Neural cell (in vitro differentiated cells): ENCODE measurements at regions not wholly inside any gene's neighbourhood (a gene's known extent, or its start where the extent isn't known, plus 50 kb on each side); places are given as distances from the start of the nearest gene placed in this dataset.

Source experiments
- H2AFZ ChIP-seq: fragments of 200-600, 300-800 bp; sonication (generic), shearing (Covaris generic); 2 replicates; pipeline ENCODE4 v1.6.0; 2014; ENCODE audit warnings: low read depth, mild to moderate bottlenecking, antibody characterized with exemption, low read length, moderate library complexity
- H3F3A ChIP-seq: fragments of 200-600 bp; shearing (Covaris generic); 2 replicates; pipeline ENCODE4 v1.6.1; 2016; ENCODE audit warnings: mild to moderate bottlenecking, moderate library complexity, mixed read lengths, antibody characterized with exemption, low read length; ENCODE audit not compliant: insufficient read depth, poor library complexity, severe bottlenecking
- H3K27ac ChIP-seq: fragments of 200-600, 300-800 bp; sonication (generic), shearing (Covaris generic); 2 replicates; pipeline ENCODE4 v1.5.1; 2014; ENCODE audit warnings: mild to moderate bottlenecking, low read length, moderate library complexity
- H3K27me3 ChIP-seq: fragments of 300-800, 200-600 bp; sonication (generic), shearing (Covaris generic); 2 replicates; pipeline ENCODE4 v1.6.0; 2014; ENCODE audit warnings: mild to moderate bottlenecking, low read depth, low read length, moderate library complexity; ENCODE audit not compliant: insufficient read depth
- H3K36me3 ChIP-seq: fragments of 300-800, 200-600 bp; sonication (generic), shearing (Covaris generic); 2 replicates; pipeline ENCODE4 v1.5.1; 2014; ENCODE audit warnings: mild to moderate bottlenecking, antibody characterized with exemption, low read length, moderate library complexity; ENCODE audit not compliant: insufficient read depth
- H3K4me2 ChIP-seq: fragments of 300-800, 200-600 bp; sonication (generic), shearing (Covaris generic); 2 replicates; pipeline ENCODE4 v1.6.0; 2014; ENCODE audit warnings: mild to moderate bottlenecking, low read length
- H3K4me3 ChIP-seq: fragments of 300-800, 200-600 bp; sonication (generic), shearing (Covaris generic); 2 replicates; pipeline ENCODE4 v1.5.1; 2014; ENCODE audit warnings: mild to moderate bottlenecking, low read length, moderate library complexity
- H3K79me2 ChIP-seq: fragments of 200-600 bp; shearing (Covaris generic); replicated peaks from 2 replicates; pipeline ENCODE4 v1.6.0; 2014; ENCODE audit warnings: mild to moderate bottlenecking, low read length, moderate library complexity; ENCODE audit not compliant: insufficient read depth
- H3K9ac ChIP-seq: fragments of 300-800, 200-600 bp; sonication (generic), shearing (Covaris generic); 2 replicates; pipeline ENCODE4 v1.6.1; 2016; ENCODE audit warnings: mild to moderate bottlenecking, low read length, mixed read lengths
- H3K9me2 ChIP-seq: fragments of 200-600 bp; shearing (Covaris generic); 2 replicates; pipeline ENCODE4 v1.6.1; 2016; ENCODE audit warnings: mild to moderate bottlenecking, low read length, mixed read lengths; ENCODE audit not compliant: insufficient read depth
- H3K9me3 ChIP-seq: fragments of 200-600, 300-800 bp; sonication (generic), shearing (Covaris generic); 2 replicates; pipeline ENCODE4 v1.6.1; 2016; ENCODE audit warnings: mild to moderate bottlenecking, mixed run types, low read length, moderate library complexity, mixed read lengths
- H4K20me1 ChIP-seq: fragments of 200-600 bp; shearing (Covaris generic); 2 replicates; pipeline ENCODE4 v1.6.1; 2016; ENCODE audit warnings: mild to moderate bottlenecking, mixed run types; ENCODE audit not compliant: insufficient read depth
- EP300 ChIP-seq: fragments of 450-650 bp; conservative IDR thresholded peaks from 2 replicates; pipeline ENCODE4 v1.6.1; 2014; ENCODE audit warnings: antibody characterized with exemption, mild to moderate bottlenecking, moderate library complexity; ENCODE audit not compliant: poor library complexity, severe bottlenecking
- EZH2 ChIP-seq: fragments of 200-600, 300-800 bp; shearing (Covaris generic), sonication (generic); IDR thresholded peaks from 2 replicates; pipeline ENCODE4 v1.6.1; 2014; ENCODE audit warnings: antibody characterized with exemption, low read length, borderline replicate concordance, mild to moderate bottlenecking; ENCODE audit not compliant: insufficient read depth, poor library complexity, severe bottlenecking
- MXI1 ChIP-seq: fragments of 450-650 bp; conservative IDR thresholded peaks from 2 replicates; pipeline ENCODE4 v1.6.1; 2014; ENCODE audit warnings: antibody characterized with exemption, mild to moderate bottlenecking; ENCODE audit not compliant: poor library complexity, severe bottlenecking
- POLR2AphosphoS5 ChIP-seq: IDR thresholded peaks from 2 replicates; pipeline ENCODE4 v1.6.1; 2012
- RAD21 ChIP-seq: fragments of 450-650 bp; conservative IDR thresholded peaks from 2 replicates; pipeline ENCODE4 v1.6.1; 2014; ENCODE audit warnings: antibody characterized with exemption, mild to moderate bottlenecking, moderate library complexity
- SMC3 ChIP-seq: fragments of 450-650 bp; conservative IDR thresholded peaks from 2 replicates; pipeline ENCODE4 v1.6.1; 2014; ENCODE audit warnings: antibody characterized with exemption, mild to moderate bottlenecking, moderate library complexity; ENCODE audit not compliant: poor library complexity
- TAF1 ChIP-seq: IDR thresholded peaks from 2 replicates; pipeline ENCODE4 v1.6.1; 2012; ENCODE audit warnings: low read depth
- TF ChIP-seq, protein P1 (sequence below): IDR thresholded peaks from 2 replicates; pipeline ENCODE4 v1.6.1; 2012; ENCODE audit warnings: borderline replicate concordance
- TF ChIP-seq, protein P2 (sequence below): fragments of 450-650 bp; IDR thresholded peaks from 2 replicates; pipeline ENCODE4 v1.5.1; 2014; ENCODE audit warnings: antibody characterized with exemption, mild to moderate bottlenecking, moderate library complexity; ENCODE audit not compliant: poor library complexity, severe bottlenecking

DNA sequence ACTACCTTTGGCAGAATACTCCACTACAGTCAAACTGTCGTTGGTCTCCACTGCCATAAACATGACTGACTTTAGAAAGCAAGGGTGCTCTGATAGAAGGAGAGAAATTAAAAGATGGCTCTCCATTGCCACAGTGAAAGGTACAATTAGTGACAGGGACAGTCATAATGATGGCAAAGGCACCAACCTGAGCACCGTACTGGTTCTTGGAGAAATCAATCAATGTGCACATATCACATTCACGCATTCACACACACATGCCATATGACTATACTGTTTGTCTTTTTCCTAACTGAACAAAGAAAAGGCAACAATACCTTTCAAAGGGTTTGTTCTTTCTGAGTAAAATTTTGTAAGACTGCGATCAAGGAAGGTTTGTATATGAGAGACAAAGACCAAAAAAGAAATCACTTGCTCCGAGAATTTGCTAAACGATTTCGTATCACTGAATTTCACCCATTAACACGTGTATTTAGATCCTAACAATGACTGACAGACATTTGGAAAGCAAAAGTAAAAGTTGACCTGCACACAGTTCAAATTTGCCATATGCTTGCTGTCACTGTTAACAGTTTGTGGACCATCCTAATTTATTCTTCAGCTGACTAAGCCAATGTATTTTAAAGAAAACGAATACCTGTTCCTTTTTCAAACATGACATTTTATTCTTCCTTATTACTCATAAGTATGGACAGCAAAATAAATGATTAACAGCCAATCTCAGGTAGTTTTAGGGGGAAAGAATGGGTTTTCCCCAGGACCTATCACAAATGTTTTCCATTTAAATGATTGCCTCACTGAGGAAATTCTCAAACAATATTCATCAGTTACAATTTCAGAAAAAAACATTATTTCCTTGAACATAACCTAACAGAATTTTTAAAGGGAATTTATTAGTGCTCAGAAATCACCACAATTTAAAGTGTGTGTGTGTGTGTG lies 644.4 kb downstream of the ZEB2 start:
- Histone ChIP-seq H3K4me3 (no peak overlapping the region), H3K9ac (no peak overlapping the region), H4K20me1 (no peaks in the 10 kb centered on the region), H3K27ac (no peak overlapping the region), H3K79me2 (no peaks in the 10 kb centered on the region), H3K36me3 (no peaks in the 10 kb centered on the region), H3K9me3 (peaks cover 8% of the 10 kb centered on the region), H3K4me2 (no peak overlapping the region), H3F3A (no peaks in the 10 kb centered on the region), H2AFZ (no peak overlapping the region), H3K9me2 (no peaks in the 10 kb centered on the region), H3K27me3 (no peaks in the 10 kb centered on the region)
- no peak for TF ChIP-seq TAF1
- TF ChIP-seq, protein P1, sequence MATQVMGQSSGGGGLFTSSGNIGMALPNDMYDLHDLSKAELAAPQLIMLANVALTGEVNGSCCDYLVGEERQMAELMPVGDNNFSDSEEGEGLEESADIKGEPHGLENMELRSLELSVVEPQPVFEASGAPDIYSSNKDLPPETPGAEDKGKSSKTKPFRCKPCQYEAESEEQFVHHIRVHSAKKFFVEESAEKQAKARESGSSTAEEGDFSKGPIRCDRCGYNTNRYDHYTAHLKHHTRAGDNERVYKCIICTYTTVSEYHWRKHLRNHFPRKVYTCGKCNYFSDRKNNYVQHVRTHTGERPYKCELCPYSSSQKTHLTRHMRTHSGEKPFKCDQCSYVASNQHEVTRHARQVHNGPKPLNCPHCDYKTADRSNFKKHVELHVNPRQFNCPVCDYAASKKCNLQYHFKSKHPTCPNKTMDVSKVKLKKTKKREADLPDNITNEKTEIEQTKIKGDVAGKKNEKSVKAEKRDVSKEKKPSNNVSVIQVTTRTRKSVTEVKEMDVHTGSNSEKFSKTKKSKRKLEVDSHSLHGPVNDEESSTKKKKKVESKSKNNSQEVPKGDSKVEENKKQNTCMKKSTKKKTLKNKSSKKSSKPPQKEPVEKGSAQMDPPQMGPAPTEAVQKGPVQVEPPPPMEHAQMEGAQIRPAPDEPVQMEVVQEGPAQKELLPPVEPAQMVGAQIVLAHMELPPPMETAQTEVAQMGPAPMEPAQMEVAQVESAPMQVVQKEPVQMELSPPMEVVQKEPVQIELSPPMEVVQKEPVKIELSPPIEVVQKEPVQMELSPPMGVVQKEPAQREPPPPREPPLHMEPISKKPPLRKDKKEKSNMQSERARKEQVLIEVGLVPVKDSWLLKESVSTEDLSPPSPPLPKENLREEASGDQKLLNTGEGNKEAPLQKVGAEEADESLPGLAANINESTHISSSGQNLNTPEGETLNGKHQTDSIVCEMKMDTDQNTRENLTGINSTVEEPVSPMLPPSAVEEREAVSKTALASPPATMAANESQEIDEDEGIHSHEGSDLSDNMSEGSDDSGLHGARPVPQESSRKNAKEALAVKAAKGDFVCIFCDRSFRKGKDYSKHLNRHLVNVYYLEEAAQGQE: no peak
- no peak for TF ChIP-seq SMC3
- no peak for TF ChIP-seq MXI1
- TF ChIP-seq RAD21: no peak
- no peak for TF ChIP-seq EZH2
- TF ChIP-seq, protein P2, sequence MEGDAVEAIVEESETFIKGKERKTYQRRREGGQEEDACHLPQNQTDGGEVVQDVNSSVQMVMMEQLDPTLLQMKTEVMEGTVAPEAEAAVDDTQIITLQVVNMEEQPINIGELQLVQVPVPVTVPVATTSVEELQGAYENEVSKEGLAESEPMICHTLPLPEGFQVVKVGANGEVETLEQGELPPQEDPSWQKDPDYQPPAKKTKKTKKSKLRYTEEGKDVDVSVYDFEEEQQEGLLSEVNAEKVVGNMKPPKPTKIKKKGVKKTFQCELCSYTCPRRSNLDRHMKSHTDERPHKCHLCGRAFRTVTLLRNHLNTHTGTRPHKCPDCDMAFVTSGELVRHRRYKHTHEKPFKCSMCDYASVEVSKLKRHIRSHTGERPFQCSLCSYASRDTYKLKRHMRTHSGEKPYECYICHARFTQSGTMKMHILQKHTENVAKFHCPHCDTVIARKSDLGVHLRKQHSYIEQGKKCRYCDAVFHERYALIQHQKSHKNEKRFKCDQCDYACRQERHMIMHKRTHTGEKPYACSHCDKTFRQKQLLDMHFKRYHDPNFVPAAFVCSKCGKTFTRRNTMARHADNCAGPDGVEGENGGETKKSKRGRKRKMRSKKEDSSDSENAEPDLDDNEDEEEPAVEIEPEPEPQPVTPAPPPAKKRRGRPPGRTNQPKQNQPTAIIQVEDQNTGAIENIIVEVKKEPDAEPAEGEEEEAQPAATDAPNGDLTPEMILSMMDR: no peak

DNA sequence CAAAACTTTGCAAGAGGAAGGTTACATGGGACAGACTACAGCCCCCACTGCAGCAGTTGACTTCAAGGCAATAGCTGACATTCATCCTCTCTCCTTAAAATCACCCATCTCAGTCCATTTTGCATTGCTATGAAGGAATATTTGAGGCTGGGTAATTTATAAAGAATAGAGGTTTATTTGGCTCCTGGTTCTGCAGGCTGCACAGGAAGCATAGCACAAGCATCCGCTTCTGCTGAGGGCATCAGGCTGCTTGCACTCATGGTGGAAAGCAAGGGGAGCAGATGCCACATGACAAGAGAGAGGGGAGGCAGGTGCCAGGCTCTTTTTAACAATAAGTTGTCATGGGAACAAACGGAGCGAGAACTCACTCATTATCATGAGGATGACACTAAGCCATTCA lies 646.0 kb downstream of the ZEB2 start:
- H3K9ac ChIP-seq: no peak overlapping the region
- H3K9me2 ChIP-seq: no peaks in the 10 kb centered on the region
- no peak overlapping the region for H3K4me2 ChIP-seq
- no peaks in the 10 kb centered on the region for H3K27me3 ChIP-seq
- no peaks in the 10 kb centered on the region for H3K36me3 ChIP-seq
- H3K27ac ChIP-seq: no peak overlapping the region
- H4K20me1 ChIP-seq: no peaks in the 10 kb centered on the region
- TF ChIP-seq EP300 (no peak), RAD21 (no peak), MXI1 (no peak), POLR2AphosphoS5 (no peak), SMC3 (no peak), TAF1 (no peak), EZH2 (no peak)
- TF ChIP-seq, protein P1: no peak
- TF ChIP-seq, protein P2: no peak
- no peaks in the 10 kb centered on the region for H3F3A ChIP-seq
- H3K79me2 ChIP-seq: no peaks in the 10 kb centered on the region
- peaks cover 11% of the 10 kb centered on the region for H3K9me3 ChIP-seq
- H3K4me3 ChIP-seq: no peak overlapping the region
- H2AFZ ChIP-seq: no peak overlapping the region
